ENCODE measurements at regions not wholly inside any gene's neighbourhood (a gene's known extent, or its start where the extent isn't known, plus 50 kb on each side); places are given as distances from the start of the nearest gene placed in this dataset.
"Not testable (repeated sequence)": the region's sequence is repeated elsewhere in the genome, so short reads cannot be mapped to it uniquely, and the experiment has no call there.

DNA sequence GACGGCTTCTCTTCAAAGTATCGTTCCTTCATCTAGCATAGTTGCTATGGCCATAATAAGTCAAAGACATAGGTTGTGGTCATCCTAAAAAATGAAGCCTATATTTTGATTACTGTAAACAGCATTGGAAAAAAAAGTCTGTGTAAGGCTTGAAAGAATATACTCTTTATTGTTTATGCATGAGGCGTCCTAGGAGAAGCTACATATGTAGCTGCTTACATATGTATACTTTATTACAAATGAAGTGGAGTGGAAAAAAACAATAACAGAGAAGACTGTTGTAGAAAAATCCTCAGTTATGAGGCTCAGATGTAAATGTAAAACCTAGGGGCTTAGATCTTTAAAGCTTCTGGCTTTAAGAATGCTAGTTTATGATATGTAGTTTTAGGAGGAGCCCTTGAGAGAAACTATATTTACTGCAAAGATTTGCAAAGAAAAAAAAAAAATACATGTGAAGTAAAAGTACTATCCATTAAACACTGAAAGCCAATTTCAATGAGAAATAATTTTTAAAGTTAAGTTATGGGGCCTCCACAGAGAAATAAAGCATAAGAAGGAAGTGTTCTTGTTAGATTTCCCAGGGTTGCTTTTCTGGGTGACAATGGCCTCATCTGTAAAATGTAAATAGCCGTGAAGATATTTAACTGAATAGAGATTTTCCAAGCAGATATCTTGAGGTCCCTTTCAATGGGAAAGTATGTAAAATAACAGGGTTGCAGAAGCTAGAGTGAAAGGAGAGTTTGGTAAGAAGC, 598.2 kb downstream of the TRIML1 start:
- Histone ChIP-seq H3K27ac (ENCODE audit: extremely low read depth, low read depth, low read length) (no peak overlapping the region), H3K4me1 (ENCODE audit: control insufficient read depth, insufficient read depth, low read length) (no peaks in the 10 kb centered on the region), H3K36me3 (ENCODE audit: control insufficient read depth in 2 of 2, insufficient read depth in 1 of 2, low read length in 2 of 2) (no peaks in the 10 kb centered on the region), H3K9me3 (ENCODE audit: control insufficient read depth, insufficient read depth, low read depth, low read length) (no peaks in the 10 kb centered on the region), H3K4me3 (ENCODE audit: low read depth, low read length) (no peak overlapping the region)
- POLR2A ChIA-PET = no interaction called here
- CTCF ChIA-PET = no interaction called here
- TF ChIP-seq SP3 (tag by site-specific recombination; IDR thresholded peaks at IDR 0.05) (no peak), ZIC2 (tag by site-specific recombination; IDR thresholded peaks at IDR 0.05) (no peak), ZNF571 (tag by site-specific recombination; IDR thresholded peaks at IDR 0.05) (no peak), ZNF19 (tag by site-specific recombination; IDR thresholded peaks at IDR 0.05; ENCODE audit: low read depth) (no peak), ZNF792 (tag by site-specific recombination; IDR thresholded peaks at IDR 0.05) (no peak), GFI1B (tag by site-specific recombination; IDR thresholded peaks at IDR 0.05) (no peak), ZNF585B (tag by site-specific recombination; IDR thresholded peaks at IDR 0.05) (no peak), ZNF175 (tag by site-specific recombination; IDR thresholded peaks at IDR 0.05) (no peak), ZNF664 (tag by site-specific recombination; IDR thresholded peaks at IDR 0.05) (no peak)
- TF ChIP-seq, protein P1, sequence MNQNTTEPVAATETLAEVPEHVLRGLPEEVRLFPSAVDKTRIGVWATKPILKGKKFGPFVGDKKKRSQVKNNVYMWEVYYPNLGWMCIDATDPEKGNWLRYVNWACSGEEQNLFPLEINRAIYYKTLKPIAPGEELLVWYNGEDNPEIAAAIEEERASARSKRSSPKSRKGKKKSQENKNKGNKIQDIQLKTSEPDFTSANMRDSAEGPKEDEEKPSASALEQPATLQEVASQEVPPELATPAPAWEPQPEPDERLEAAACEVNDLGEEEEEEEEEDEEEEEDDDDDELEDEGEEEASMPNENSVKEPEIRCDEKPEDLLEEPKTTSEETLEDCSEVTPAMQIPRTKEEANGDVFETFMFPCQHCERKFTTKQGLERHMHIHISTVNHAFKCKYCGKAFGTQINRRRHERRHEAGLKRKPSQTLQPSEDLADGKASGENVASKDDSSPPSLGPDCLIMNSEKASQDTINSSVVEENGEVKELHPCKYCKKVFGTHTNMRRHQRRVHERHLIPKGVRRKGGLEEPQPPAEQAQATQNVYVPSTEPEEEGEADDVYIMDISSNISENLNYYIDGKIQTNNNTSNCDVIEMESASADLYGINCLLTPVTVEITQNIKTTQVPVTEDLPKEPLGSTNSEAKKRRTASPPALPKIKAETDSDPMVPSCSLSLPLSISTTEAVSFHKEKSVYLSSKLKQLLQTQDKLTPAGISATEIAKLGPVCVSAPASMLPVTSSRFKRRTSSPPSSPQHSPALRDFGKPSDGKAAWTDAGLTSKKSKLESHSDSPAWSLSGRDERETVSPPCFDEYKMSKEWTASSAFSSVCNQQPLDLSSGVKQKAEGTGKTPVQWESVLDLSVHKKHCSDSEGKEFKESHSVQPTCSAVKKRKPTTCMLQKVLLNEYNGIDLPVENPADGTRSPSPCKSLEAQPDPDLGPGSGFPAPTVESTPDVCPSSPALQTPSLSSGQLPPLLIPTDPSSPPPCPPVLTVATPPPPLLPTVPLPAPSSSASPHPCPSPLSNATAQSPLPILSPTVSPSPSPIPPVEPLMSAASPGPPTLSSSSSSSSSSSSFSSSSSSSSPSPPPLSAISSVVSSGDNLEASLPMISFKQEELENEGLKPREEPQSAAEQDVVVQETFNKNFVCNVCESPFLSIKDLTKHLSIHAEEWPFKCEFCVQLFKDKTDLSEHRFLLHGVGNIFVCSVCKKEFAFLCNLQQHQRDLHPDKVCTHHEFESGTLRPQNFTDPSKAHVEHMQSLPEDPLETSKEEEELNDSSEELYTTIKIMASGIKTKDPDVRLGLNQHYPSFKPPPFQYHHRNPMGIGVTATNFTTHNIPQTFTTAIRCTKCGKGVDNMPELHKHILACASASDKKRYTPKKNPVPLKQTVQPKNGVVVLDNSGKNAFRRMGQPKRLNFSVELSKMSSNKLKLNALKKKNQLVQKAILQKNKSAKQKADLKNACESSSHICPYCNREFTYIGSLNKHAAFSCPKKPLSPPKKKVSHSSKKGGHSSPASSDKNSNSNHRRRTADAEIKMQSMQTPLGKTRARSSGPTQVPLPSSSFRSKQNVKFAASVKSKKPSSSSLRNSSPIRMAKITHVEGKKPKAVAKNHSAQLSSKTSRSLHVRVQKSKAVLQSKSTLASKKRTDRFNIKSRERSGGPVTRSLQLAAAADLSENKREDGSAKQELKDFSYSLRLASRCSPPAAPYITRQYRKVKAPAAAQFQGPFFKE (tag by site-specific recombination; IDR thresholded peaks at IDR 0.05; ENCODE audit: borderline replicate concordance) = no peak
- TF ChIP-seq, protein P2, sequence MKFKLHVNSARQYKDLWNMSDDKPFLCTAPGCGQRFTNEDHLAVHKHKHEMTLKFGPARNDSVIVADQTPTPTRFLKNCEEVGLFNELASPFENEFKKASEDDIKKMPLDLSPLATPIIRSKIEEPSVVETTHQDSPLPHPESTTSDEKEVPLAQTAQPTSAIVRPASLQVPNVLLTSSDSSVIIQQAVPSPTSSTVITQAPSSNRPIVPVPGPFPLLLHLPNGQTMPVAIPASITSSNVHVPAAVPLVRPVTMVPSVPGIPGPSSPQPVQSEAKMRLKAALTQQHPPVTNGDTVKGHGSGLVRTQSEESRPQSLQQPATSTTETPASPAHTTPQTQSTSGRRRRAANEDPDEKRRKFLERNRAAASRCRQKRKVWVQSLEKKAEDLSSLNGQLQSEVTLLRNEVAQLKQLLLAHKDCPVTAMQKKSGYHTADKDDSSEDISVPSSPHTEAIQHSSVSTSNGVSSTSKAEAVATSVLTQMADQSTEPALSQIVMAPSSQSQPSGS (tag by site-specific recombination; IDR thresholded peaks at IDR 0.05; ENCODE audit: low read depth) = no peak

DNA sequence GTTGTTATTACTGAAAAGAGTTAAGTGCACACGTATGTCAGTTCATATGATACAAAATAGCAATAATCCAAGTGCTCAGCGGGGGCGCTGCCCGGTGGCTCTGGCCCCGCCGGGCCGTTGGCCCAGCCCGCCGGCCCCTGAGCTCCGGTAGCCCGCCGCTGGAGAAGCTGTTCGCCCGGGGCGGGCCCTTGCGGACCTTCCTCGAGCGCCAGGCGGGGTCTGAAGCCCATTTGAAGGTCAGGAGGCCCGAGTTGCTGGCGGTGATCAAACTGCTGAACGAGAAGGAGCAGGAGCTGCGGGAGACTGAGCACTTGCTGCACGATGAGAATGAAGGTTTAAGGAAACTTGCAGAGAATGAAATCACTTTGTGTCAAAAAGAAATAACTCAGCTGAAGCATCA, 599.0 kb downstream of the TRIML1 start:
- H3K27ac ChIP-seq (ENCODE audit: extremely low read depth, low read depth, low read length); H3K4me1 ChIP-seq (ENCODE audit: control insufficient read depth, insufficient read depth, low read length); POLR2A ChIA-PET; H3K9me3 ChIP-seq (ENCODE audit: control insufficient read depth, insufficient read depth, low read depth, low read length); CTCF ChIA-PET; H3K36me3 ChIP-seq (ENCODE audit: control insufficient read depth in 2 of 2, insufficient read depth in 1 of 2, low read length in 2 of 2): not testable (repeated sequence)
- peak overlapping the region; percentile 36 for H3K4me3 ChIP-seq (ENCODE audit: low read depth, low read length)

DNA sequence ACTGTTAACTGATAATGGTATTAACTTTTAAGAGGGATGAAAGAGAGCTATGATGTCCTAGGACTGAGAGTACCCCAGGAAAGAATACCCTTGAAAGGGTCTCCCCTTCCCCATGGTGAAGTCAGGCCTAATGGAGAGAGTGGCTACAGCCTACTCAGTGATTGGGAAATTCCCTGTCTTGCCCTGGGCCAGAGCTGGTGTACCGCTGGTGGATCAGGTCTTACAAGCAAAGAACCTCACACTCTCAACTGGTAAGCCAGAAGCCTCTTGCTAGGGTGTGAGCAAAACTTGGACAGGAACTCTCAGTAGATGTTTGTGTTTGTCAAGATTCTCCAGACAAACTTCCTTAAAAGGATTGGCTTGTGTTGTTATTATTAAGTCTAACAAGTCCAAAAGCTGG, 600.9 kb downstream of the TRIML1 start:
- CTCF ChIA-PET, POLR2A ChIA-PET: not testable (repeated sequence)

DNA sequence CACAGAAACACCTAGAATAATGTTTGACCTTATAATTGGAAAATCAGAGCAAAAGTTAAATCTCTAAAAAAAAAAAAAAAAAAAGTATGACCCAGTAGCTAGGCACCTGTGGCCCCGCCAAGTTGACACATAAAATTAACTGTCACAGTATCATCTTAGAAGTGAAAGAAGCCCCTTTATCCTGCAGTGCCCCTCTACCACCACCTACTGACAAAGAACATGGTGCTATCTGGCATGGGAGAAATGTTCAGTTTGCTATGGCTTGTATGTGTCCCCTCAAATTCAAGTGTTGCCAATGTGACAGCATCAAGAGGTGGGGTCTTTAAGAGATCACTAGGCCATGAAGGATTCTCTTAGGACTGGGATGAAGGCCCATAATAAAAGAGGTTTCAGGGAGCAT, 601.5 kb downstream of the TRIML1 start:
- CTCF ChIA-PET; H3K9me3 ChIP-seq (ENCODE audit: control insufficient read depth, insufficient read depth, low read depth, low read length); H3K4me3 ChIP-seq (ENCODE audit: low read depth, low read length); H3K36me3 ChIP-seq (ENCODE audit: control insufficient read depth in 2 of 2, insufficient read depth in 1 of 2, low read length in 2 of 2); H3K4me1 ChIP-seq (ENCODE audit: control insufficient read depth, insufficient read depth, low read length); POLR2A ChIA-PET; H3K27ac ChIP-seq (ENCODE audit: extremely low read depth, low read depth, low read length): not testable (repeated sequence)

More for the DNA sequence above, 600.9 kb downstream of the TRIML1 start:
- H3K4me3 ChIP-seq (ENCODE audit: low read depth, low read length); H3K4me1 ChIP-seq (ENCODE audit: control insufficient read depth, insufficient read depth, low read length); H3K27ac ChIP-seq (ENCODE audit: extremely low read depth, low read depth, low read length); H3K36me3 ChIP-seq (ENCODE audit: control insufficient read depth in 2 of 2, insufficient read depth in 1 of 2, low read length in 2 of 2); H3K9me3 ChIP-seq (ENCODE audit: control insufficient read depth, insufficient read depth, low read depth, low read length): not testable (repeated sequence)
